PC-9 (cell line): ENCODE measurements at regions not wholly inside any gene's neighbourhood (a gene's known extent, or its start where the extent isn't known, plus 50 kb on each side); places are given as distances from the start of the nearest gene placed in this dataset.

Experiments
- BruUV-seq: library from RNA; stranded (reverse); fragments of 400-500 nt; replicated peaks from 2 replicates; lab custom pipeline; 2021; lab: Mats Ljungman, UMichigan
- CTCF ChIA-PET: fragments of 300-600 bp; sonication (Branson Sonifier 250); formaldehyde crosslinking; loops from one replicate; lab custom pipeline; 2022; ENCODE audit warnings: antibody characterized with exemption; lab: Charles Lee
- POLR2A ChIA-PET: fragments of 300-600 bp; sonication (Branson Sonifier 250); formaldehyde crosslinking; loops from one replicate; lab custom pipeline; 2022; ENCODE audit warnings: antibody characterized with exemption; ENCODE audit not compliant: unreplicated experiment; lab: Charles Lee
- DNase-seq, 2 experiments: peaks; one replicate each; pipeline versions ENCODE4 v3.0.0 to v3.0.0-alpha.2; 2015 to 2022; ENCODE audit warnings: mixed read lengths in 1 of 2
- H2AFZ ChIP-seq: fragments of 200-600 bp; sonication (generic); 2 replicates; pipeline ENCODE4 v1.8.1; 2017; ENCODE audit warnings: antibody characterized with exemption
- H3F3A ChIP-seq: fragments of 200-600 bp; sonication (generic); 2 replicates; pipeline ENCODE4 v1.8.1; 2017; ENCODE audit warnings: antibody characterized with exemption, mild to moderate bottlenecking, low read depth; ENCODE audit not compliant: insufficient read depth
- H3K27ac ChIP-seq: fragments of 200-600 bp; sonication (generic); 2 replicates; pipeline ENCODE4 v1.6.1; 2016; ENCODE audit warnings: mixed run types
- H3K27me3 ChIP-seq: fragments of 200-600 bp; sonication (generic); 2 replicates; pipeline ENCODE4 v1.6.1; 2016; ENCODE audit warnings: low read depth, mixed run types; ENCODE audit not compliant: insufficient read depth
- H3K36me3 ChIP-seq: fragments of 200-600 bp; sonication (generic); 2 replicates; pipeline ENCODE4 v1.6.1; 2016; ENCODE audit warnings: low read depth, mixed run types
- H3K4me1 ChIP-seq: fragments of 200-600 bp; sonication (generic); replicated peaks from 2 replicates; pipeline ENCODE4 v1.6.1; 2016; ENCODE audit warnings: mixed run types; ENCODE audit not compliant: insufficient read depth
- H3K4me2 ChIP-seq: fragments of 200-600 bp; sonication (generic); 2 replicates; pipeline ENCODE4 v1.6.1; 2017; ENCODE audit warnings: mixed run types
- H3K4me3 ChIP-seq: fragments of 200-600 bp; sonication (generic); 2 replicates; pipeline ENCODE4 v1.6.1; 2016; ENCODE audit warnings: mixed run types
- H3K79me2 ChIP-seq: fragments of 200-600 bp; sonication (generic); 2 replicates; pipeline ENCODE4 v1.6.1; 2017; ENCODE audit warnings: low read depth, mixed run types
- H3K9me2 ChIP-seq: fragments of 200-600 bp; sonication (generic); 2 replicates; pipeline ENCODE4 v1.8.1; 2017; ENCODE audit warnings: mild to moderate bottlenecking; ENCODE audit not compliant: insufficient read depth
- H3K9me3 ChIP-seq: fragments of 200-600 bp; sonication (generic); 2 replicates; pipeline ENCODE4 v1.8.1; 2016; ENCODE audit warnings: low read depth; ENCODE audit not compliant: insufficient read depth
- H4K20me1 ChIP-seq: fragments of 200-600 bp; sonication (generic); 2 replicates; pipeline ENCODE4 v1.8.1; 2017; ENCODE audit not compliant: insufficient read depth
- CTCF ChIP-seq: fragments of 200-600 bp; sonication (generic); conservative IDR thresholded peaks from 2 replicates; pipeline ENCODE4 v1.6.1; 2017; ENCODE audit warnings: mixed run types, antibody characterized with exemption, mild to moderate bottlenecking, moderate library complexity
- EZH2 ChIP-seq: fragments of 200-600 bp; sonication (generic); IDR thresholded peaks from 2 replicates; pipeline ENCODE4 v1.8.0; 2017; ENCODE audit warnings: antibody characterized with exemption, low read depth
- intact Hi-C: fragments of 100-400 bp; cut with micrococcal nuclease; formaldehyde crosslinking; loops from one replicate; pipeline ENCODE4 v1.10.0; 2022; ENCODE audit not compliant: unreplicated experiment

DNA sequence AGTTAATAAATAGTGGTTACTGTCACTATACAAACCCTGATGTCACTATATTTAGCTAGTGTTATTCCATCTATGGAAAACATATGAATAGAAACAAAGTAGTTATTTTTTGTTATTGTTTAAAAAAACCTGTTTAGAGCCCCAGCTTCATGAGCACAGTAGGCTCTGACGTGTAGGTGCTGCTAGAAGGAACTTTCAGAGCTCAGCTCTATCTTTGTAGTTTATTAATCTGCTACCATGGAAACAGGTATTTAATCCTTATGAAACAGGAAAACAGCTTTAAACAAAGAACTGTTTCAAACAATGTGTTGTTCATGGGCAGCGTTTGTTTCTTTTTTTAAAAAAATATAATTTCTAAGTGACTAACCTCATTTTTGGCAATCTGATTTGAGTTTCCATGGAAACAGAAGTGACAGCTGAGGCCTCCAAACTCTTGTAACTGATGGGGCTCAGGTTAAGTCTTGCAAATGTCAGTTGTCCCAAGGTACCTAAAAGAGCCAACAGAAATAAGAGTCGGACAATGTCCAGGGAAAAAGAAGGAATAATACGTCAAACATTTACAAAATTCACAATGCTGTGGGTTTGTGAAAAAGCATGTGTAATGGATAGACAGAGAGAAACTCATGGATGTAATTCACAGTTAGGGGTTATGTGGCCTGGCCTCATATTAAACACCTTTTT lies 162.0 kb upstream of the C21orf91 start:
- no TSS peak for BruUV-seq
- intact Hi-C loops: no loop called here
- Histone ChIP-seq H3K9me3 (no peaks in the 10 kb centered on the region), H3K36me3 (no peaks in the 10 kb centered on the region), H3K27ac (no peak overlapping the region), H3K27me3 (no peaks in the 10 kb centered on the region), H3K4me3 (no peak overlapping the region), H3K4me2 (no peak overlapping the region), H3K79me2 (no peaks in the 10 kb centered on the region), H3K4me1 (no peaks in the 10 kb centered on the region), H3K9me2 (no peaks in the 10 kb centered on the region), H4K20me1 (no peaks in the 10 kb centered on the region), H3F3A (no peaks in the 10 kb centered on the region), H2AFZ (no peak overlapping the region)
- POLR2A ChIA-PET: no interaction called here
- TF ChIP-seq EZH2 (no peak), CTCF (no peak)
- CTCF ChIA-PET: no interaction called here
- DNase-seq: no peak

DNA sequence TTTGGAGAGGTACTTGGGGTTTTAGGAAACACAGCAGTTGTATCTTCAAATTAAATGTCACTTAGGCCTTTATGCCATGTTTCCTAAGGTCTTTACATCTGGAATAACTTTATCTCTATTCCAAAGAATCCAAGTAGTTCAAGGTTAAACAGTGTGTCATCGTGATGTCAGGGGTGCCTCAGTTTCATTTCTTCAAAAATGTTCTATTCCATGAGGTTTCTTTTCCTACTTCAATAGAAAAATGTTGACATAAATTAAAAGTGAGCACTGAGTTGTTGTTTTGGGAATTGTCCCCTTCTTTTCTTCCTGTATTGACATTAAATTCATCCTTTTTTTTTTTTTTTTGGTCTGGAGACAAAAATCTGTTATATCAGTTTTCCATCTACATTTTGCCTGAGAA lies 160.6 kb upstream of the C21orf91 start:
- H3K79me2 ChIP-seq: no peaks in the 10 kb centered on the region
- no peaks in the 10 kb centered on the region for H3K27me3 ChIP-seq
- TF ChIP-seq EZH2 (no peak), CTCF (no peak)
- H2AFZ ChIP-seq: no peak overlapping the region
- H3K9me3 ChIP-seq: no peaks in the 10 kb centered on the region
- DNase-seq: no peak
- no peaks in the 10 kb centered on the region for H4K20me1 ChIP-seq
- no peaks in the 10 kb centered on the region for H3F3A ChIP-seq
- CTCF ChIA-PET: no interaction called here
- H3K9me2 ChIP-seq: no peaks in the 10 kb centered on the region
- H3K4me2 ChIP-seq: no peak overlapping the region
- H3K4me1 ChIP-seq: no peaks in the 10 kb centered on the region
- intact Hi-C loops: no loop called here
- BruUV-seq: no TSS peak
- POLR2A ChIA-PET: no interaction called here
- no peaks in the 10 kb centered on the region for H3K36me3 ChIP-seq
- H3K27ac ChIP-seq: no peak overlapping the region
- no peak overlapping the region for H3K4me3 ChIP-seq

GRCh38 chr21:17978895-17979294 lies 159.7 kb upstream of the C21orf91 start:
- POLR2A ChIA-PET: no interaction called here

DNA sequence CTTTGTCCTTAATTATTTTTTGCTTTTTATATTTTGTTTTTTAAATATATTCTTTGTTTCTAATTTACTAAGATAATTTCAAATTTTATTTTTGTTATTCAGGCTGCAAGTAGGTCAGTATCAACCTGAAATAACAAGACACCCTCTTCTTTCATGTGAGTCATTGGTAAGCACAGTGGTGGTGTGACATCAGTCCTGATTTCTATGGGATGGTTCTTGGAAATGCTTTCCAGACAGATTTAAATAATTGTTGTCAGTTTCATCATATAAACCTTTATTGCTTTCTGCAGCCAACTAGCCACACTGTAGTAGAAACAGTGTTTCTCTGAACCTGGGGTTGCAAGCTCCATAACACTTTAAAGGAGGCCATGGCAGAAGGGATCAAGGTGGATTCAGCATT lies 157.5 kb upstream of the C21orf91 start:
- DNase-seq: no peak
- Histone ChIP-seq H3K9me3 (no peaks in the 10 kb centered on the region), H3K79me2 (no peaks in the 10 kb centered on the region), H3K4me3 (no peak overlapping the region), H3K27ac (no peak overlapping the region), H3K4me2 (no peak overlapping the region), H4K20me1 (no peaks in the 10 kb centered on the region), H3K4me1 (no peaks in the 10 kb centered on the region), H3K36me3 (no peaks in the 10 kb centered on the region), H3K9me2 (no peaks in the 10 kb centered on the region), H3K27me3 (no peaks in the 10 kb centered on the region), H3F3A (no peaks in the 10 kb centered on the region), H2AFZ (no peak overlapping the region)
- CTCF ChIA-PET: no interaction called here
- TF ChIP-seq CTCF: no peak
- TF ChIP-seq EZH2: no peak
- POLR2A ChIA-PET: no interaction called here
- BruUV-seq: no TSS peak
- intact Hi-C loops: no loop called here

More at GRCh38 chr21:17978895-17979294, 159.7 kb upstream of the C21orf91 start:
- Histone ChIP-seq H3K27me3 (no peaks in the 10 kb centered on the region), H3K36me3 (no peaks in the 10 kb centered on the region), H3K9me2 (no peaks in the 10 kb centered on the region), H2AFZ (no peak overlapping the region), H3K9me3 (no peaks in the 10 kb centered on the region), H4K20me1 (no peaks in the 10 kb centered on the region), H3F3A (no peaks in the 10 kb centered on the region), H3K4me2 (no peak overlapping the region), H3K27ac (no peak overlapping the region), H3K4me3 (no peak overlapping the region), H3K79me2 (no peaks in the 10 kb centered on the region), H3K4me1 (no peaks in the 10 kb centered on the region)
- no peak for DNase-seq
- CTCF ChIA-PET: no interaction called here
- intact Hi-C loops: no loop called here
- TF ChIP-seq EZH2: no peak
- BruUV-seq: no TSS peak
